ENCODE measurements at regions not wholly inside any gene's neighbourhood (a gene's known extent, or its start where the extent isn't known, plus 50 kb on each side); places are given as distances from the start of the nearest gene placed in this dataset.

- no peak for TF ChIP-seq CTCF (IDR thresholded peaks at IDR 0.05; ENCODE audit: low read depth, low read length)
- DNase-seq (ENCODE audit: low read depth in 2 of 2): peak in 1 of 2 donors; percentile 42
- H3K4me3 ChIP-seq (replicated peaks in 1 of 2; ENCODE audit: low read depth in 2 of 2, low read length in 2 of 2): no peak overlapping the region
These were observed 677.8 kb downstream of the USP25 start for GRCh38 chr21:16407403-16408240.

GRCh38 chr21:16408280-16408679 lies 678.5 kb downstream of the USP25 start:
- no peak for DNase-seq (ENCODE audit: low read depth in 2 of 2)
- H3K4me3 ChIP-seq (replicated peaks in 1 of 2; ENCODE audit: low read depth in 2 of 2, low read length in 2 of 2): no peak overlapping the region
- TF ChIP-seq CTCF (IDR thresholded peaks at IDR 0.05; ENCODE audit: low read depth, low read length): no peak

- DNase-seq (ENCODE audit: low read depth in 2 of 2): no peak
- no peak overlapping the region for H3K4me3 ChIP-seq (replicated peaks in 1 of 2; ENCODE audit: low read depth in 2 of 2, low read length in 2 of 2)
- no peak for TF ChIP-seq CTCF (IDR thresholded peaks at IDR 0.05; ENCODE audit: low read depth, low read length)
These were observed 679.6 kb downstream of the USP25 start for GRCh38 chr21:16409352-16409751.

- DNase-seq (ENCODE audit: low read depth in 2 of 2): peak; percentile 53 to 56
- no peak overlapping the region for H3K4me3 ChIP-seq (replicated peaks in 1 of 2; ENCODE audit: low read depth in 2 of 2, low read length in 2 of 2)
These were observed 688.4 kb downstream of the USP25 start for GRCh38 chr21:16418226-16418625.

GRCh38 chr21:16418642-16419041 lies 688.9 kb downstream of the USP25 start:
- DNase-seq (ENCODE audit: low read depth in 2 of 2): peak in 1 of 2 donors; percentile 8

More at GRCh38 chr21:16418226-16418625, 688.4 kb downstream of the USP25 start:
- TF ChIP-seq CTCF (IDR thresholded peaks at IDR 0.05; ENCODE audit: low read depth, low read length): no peak

GRCh38 chr21:16419188-16419921 lies 689.6 kb downstream of the USP25 start:
- H3K4me3 ChIP-seq (replicated peaks in 1 of 2; ENCODE audit: low read depth in 2 of 2, low read length in 2 of 2): peak overlapping the region; percentile 35 to 52
- peak; percentile 83 to 97 for DNase-seq (ENCODE audit: low read depth in 2 of 2)
- TF ChIP-seq CTCF (IDR thresholded peaks at IDR 0.05; ENCODE audit: low read depth, low read length): no peak

More at GRCh38 chr21:16418642-16419041, 688.9 kb downstream of the USP25 start:
- no peak for TF ChIP-seq CTCF (IDR thresholded peaks at IDR 0.05; ENCODE audit: low read depth, low read length)
- no peak overlapping the region for H3K4me3 ChIP-seq (replicated peaks in 1 of 2; ENCODE audit: low read depth in 2 of 2, low read length in 2 of 2)
